ENCODE measurements at regions not wholly inside any gene's neighbourhood (a gene's known extent, or its start where the extent isn't known, plus 50 kb on each side); places are given as distances from the start of the nearest gene placed in this dataset.

DNA sequence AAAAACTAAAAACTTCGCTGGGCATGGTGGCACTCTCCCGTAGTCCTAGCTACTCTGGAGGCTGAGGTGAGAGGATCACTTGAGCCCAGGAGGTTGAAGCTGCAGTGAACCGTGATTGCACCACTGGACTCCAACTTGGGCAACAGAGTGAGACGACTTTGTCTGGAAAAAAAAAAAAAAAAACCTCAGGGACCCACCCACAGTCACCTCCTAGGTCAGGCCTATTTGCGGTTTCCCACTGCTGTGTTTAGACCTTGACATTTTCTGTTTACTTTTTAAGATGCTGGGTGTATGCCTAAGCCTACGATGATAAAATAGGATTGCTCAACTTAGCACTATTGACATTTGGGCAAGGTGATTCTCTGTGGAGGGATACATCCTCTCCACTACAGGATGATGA lies 197.4 kb upstream of the TBL1X start:
- intact Hi-C loops (cut with micrococcal nuclease), result no loop called here
- no peaks in the 10 kb centered on the region for H4K20me1 ChIP-seq (ENCODE audit: control insufficient read depth, insufficient read depth, low read length, poor library complexity, severe bottlenecking)
- H3K36me3 ChIP-seq (replicated peaks in 1 of 2; ENCODE audit: control extremely low read depth in 1 of 2, control insufficient read depth in 1 of 2, extremely low read depth in 1 of 2, insufficient read depth in 2 of 2, low read length in 1 of 2), result no peaks in the 10 kb centered on the region
- Mint-ChIP-seq H3K27me3 (peaks cover 2% of the 10 kb centered on the region), H3K4me3 (no peak overlapping the region), H3K4me1 (no peaks in the 10 kb centered on the region), H3K27ac (no peak overlapping the region), H3K9me3 (ENCODE audit: insufficient read depth) (no peaks in the 10 kb centered on the region)
- H3K4me2 ChIP-seq (replicated peaks; ENCODE audit: low read depth, low read length, poor library complexity, severe bottlenecking), result no peak overlapping the region
- TF ChIP-seq EZH2 (IDR thresholded peaks at IDR 0.05; ENCODE audit: borderline replicate concordance, insufficient read depth, low read depth, low read length, poor library complexity, severe bottlenecking), result no peak
- TF ChIP-seq, protein P1, sequence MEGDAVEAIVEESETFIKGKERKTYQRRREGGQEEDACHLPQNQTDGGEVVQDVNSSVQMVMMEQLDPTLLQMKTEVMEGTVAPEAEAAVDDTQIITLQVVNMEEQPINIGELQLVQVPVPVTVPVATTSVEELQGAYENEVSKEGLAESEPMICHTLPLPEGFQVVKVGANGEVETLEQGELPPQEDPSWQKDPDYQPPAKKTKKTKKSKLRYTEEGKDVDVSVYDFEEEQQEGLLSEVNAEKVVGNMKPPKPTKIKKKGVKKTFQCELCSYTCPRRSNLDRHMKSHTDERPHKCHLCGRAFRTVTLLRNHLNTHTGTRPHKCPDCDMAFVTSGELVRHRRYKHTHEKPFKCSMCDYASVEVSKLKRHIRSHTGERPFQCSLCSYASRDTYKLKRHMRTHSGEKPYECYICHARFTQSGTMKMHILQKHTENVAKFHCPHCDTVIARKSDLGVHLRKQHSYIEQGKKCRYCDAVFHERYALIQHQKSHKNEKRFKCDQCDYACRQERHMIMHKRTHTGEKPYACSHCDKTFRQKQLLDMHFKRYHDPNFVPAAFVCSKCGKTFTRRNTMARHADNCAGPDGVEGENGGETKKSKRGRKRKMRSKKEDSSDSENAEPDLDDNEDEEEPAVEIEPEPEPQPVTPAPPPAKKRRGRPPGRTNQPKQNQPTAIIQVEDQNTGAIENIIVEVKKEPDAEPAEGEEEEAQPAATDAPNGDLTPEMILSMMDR (IDR thresholded peaks at IDR 0.05), result no peak
- ChIA-PET CTCF (no interaction called here), POLR2A (no interaction called here)
- no peaks in the 10 kb centered on the region for H3K4me1 ChIP-seq (ENCODE audit: control insufficient read depth in 2 of 2, insufficient read depth in 2 of 2, low read length in 2 of 2)
- H3K79me2 ChIP-seq (ENCODE audit: control insufficient read depth, insufficient read depth, low read length), result no peaks in the 10 kb centered on the region
- no peak for DNase-seq
- WGBS (ENCODE audit: insufficient coverage), result no CpG with 5 or more reads among the region's 6 CpGs
- no peak for ATAC-seq (ENCODE audit: low read depth)
- H3K4me3 ChIP-seq (ENCODE audit: control extremely low read depth in 1 of 5, extremely low read depth in 1 of 5, insufficient read depth in 1 of 5, low read depth in 2 of 5, low read length in 4 of 5), result no peak overlapping the region
- H3K9me3 ChIP-seq (ENCODE audit: control extremely low read depth in 1 of 3, control insufficient read depth in 2 of 3, insufficient read depth in 1 of 3, low read length in 2 of 3), result no peaks in the 10 kb centered on the region
- no peak overlapping the region for H3K27ac ChIP-seq (ENCODE audit: low read length in 2 of 2)
- H3K9ac ChIP-seq (ENCODE audit: low read length), result no peak overlapping the region
- no peaks in the 10 kb centered on the region for H3K27me3 ChIP-seq (replicated peaks in 1 of 4; ENCODE audit: control extremely low read depth in 1 of 4, control insufficient read depth in 3 of 4, insufficient read depth in 4 of 4, low read length in 3 of 4)
- no peak overlapping the region for H2AFZ ChIP-seq (ENCODE audit: insufficient read depth, low read depth, low read length, poor library complexity, severe bottlenecking)

DNA sequence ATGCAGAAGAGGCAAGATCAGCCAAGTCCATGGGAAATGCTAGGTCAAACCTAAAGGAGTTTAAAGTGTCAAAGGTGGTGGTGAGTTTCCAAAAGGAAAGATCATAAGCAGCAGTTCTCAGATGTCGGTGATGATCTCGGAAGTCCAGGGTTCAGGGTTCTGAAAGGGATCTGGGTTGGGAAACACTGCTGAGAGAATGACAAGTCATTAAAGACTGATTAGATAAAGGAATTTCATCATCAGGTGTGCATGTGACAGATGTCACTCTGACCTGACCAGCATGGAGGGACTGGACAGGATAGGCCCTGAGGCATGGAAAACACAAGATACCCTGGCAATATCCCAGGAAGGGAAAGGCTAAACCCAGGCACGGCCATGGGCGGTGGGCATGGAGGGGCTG lies 195.7 kb upstream of the TBL1X start:
- no peak overlapping the region for H3K4me3 Mint-ChIP-seq
- intact Hi-C loops (cut with micrococcal nuclease), result no loop called here
- H2AFZ ChIP-seq (ENCODE audit: insufficient read depth, low read depth, low read length, poor library complexity, severe bottlenecking), result no peak overlapping the region

More for the DNA sequence above, 195.7 kb upstream of the TBL1X start:
- ATAC-seq (ENCODE audit: low read depth) (no peak), DNase-seq (no peak)
- H3K4me1 Mint-ChIP-seq, result no peaks in the 10 kb centered on the region
- H3K27ac ChIP-seq (ENCODE audit: low read length in 2 of 2), result no peak overlapping the region
- no peaks in the 10 kb centered on the region for H4K20me1 ChIP-seq (ENCODE audit: control insufficient read depth, insufficient read depth, low read length, poor library complexity, severe bottlenecking)
- no peaks in the 10 kb centered on the region for H3K79me2 ChIP-seq (ENCODE audit: control insufficient read depth, insufficient read depth, low read length)
- H3K4me3 ChIP-seq (ENCODE audit: control extremely low read depth in 1 of 5, extremely low read depth in 1 of 5, insufficient read depth in 1 of 5, low read depth in 2 of 5, low read length in 4 of 5), result no peak overlapping the region
- TF ChIP-seq, protein P1 (IDR thresholded peaks at IDR 0.05), result no peak
- TF ChIP-seq EZH2 (IDR thresholded peaks at IDR 0.05; ENCODE audit: borderline replicate concordance, insufficient read depth, low read depth, low read length, poor library complexity, severe bottlenecking), result no peak
- H3K27me3 ChIP-seq (replicated peaks in 1 of 4; ENCODE audit: control extremely low read depth in 1 of 4, control insufficient read depth in 3 of 4, insufficient read depth in 4 of 4, low read length in 3 of 4), result no peaks in the 10 kb centered on the region
- no peak overlapping the region for H3K4me2 ChIP-seq (replicated peaks; ENCODE audit: low read depth, low read length, poor library complexity, severe bottlenecking)
- H3K36me3 ChIP-seq (replicated peaks in 1 of 2; ENCODE audit: control extremely low read depth in 1 of 2, control insufficient read depth in 1 of 2, extremely low read depth in 1 of 2, insufficient read depth in 2 of 2, low read length in 1 of 2), result no peaks in the 10 kb centered on the region
- no peaks in the 10 kb centered on the region for H3K4me1 ChIP-seq (ENCODE audit: control insufficient read depth in 2 of 2, insufficient read depth in 2 of 2, low read length in 2 of 2)
- peaks cover 2% of the 10 kb centered on the region for H3K27me3 Mint-ChIP-seq
- H3K27ac Mint-ChIP-seq, result no peak overlapping the region
- no peak overlapping the region for H3K9ac ChIP-seq (ENCODE audit: low read length)
- ChIA-PET CTCF (no interaction called here), POLR2A (no interaction called here)
- WGBS (ENCODE audit: insufficient coverage), result 100% methylated on average over 2 of the region's 4 CpGs
- H3K9me3 Mint-ChIP-seq (ENCODE audit: insufficient read depth), result peaks cover 2% of the 10 kb centered on the region
- peaks cover 0 to 6% (median 0%) of the 10 kb centered on the region in 3 donors for H3K9me3 ChIP-seq (ENCODE audit: control extremely low read depth in 1 of 3, control insufficient read depth in 2 of 3, insufficient read depth in 1 of 3, low read length in 2 of 3)

Data from B cell (primary cell).